Thyroid gland (tissue), 4 donors: ENCODE measurements at regions not wholly inside any gene's neighbourhood (a gene's known extent, or its start where the extent isn't known, plus 50 kb on each side); places are given as distances from the start of the nearest gene placed in this dataset.

ENCODE experiments used
- CTCF ChIP-seq, 6 experiments: fragments of 200-600 bp in 3 of 6; fragments of 450-650 bp in 3 of 6; sonication (generic) in 3 of 6; IDR thresholded peaks; one replicate each; pipeline ENCODE4 v1.5.1; 2016 to 2019; ENCODE audit warnings: antibody characterized with exemption in 6 of 6, mild to moderate bottlenecking in 2 of 6, inconsistent platforms in 1 of 6, moderate library complexity in 1 of 6
- POLR2A ChIP-seq, 2 donors: fragments of 450-650 bp; IDR thresholded peaks; one replicate each; pipeline ENCODE4 v1.6.1; 2017; ENCODE audit warnings: antibody characterized with exemption in 2 of 2, mild to moderate bottlenecking in 2 of 2, moderate library complexity in 1 of 2

- TF ChIP-seq CTCF (IDR thresholded peaks at IDR 0.05) (no peak), POLR2A (IDR thresholded peaks at IDR 0.05) (no peak)
These were observed 280.3 kb downstream of the NDUFA10 start for GRCh38 chr2:239744706-239745340.
